Transverse colon (tissue), 4 donors: ENCODE measurements at regions not wholly inside any gene's neighbourhood (a gene's known extent, or its start where the extent isn't known, plus 50 kb on each side); places are given as distances from the start of the nearest gene placed in this dataset.

Experiments
- DNase-seq: peaks from one replicate; pipeline ENCODE4 v3.0.0-alpha.2; 2019
- H3K27ac ChIP-seq, 4 donors: fragments of 200-600 bp; sonication (generic); 2 replicates each; pipeline ENCODE4 v1.5.1; 2016 to 2018; ENCODE audit warnings: inconsistent platforms in 4 of 4
- H3K27me3 ChIP-seq: fragments of 200-600 bp; sonication (generic); 2 replicates; pipeline ENCODE4 v1.5.1; 2017; ENCODE audit warnings: inconsistent platforms
- H3K36me3 ChIP-seq, 4 donors: fragments of 200-600 bp; sonication (generic); 2 replicates each; pipeline ENCODE4 v1.5.1; 2017 to 2019; ENCODE audit warnings: inconsistent platforms in 4 of 4
- H3K4me1 ChIP-seq, 4 donors: fragments of 200-600 bp; sonication (generic); 2 replicates each; pipeline ENCODE4 v1.5.1; 2017 to 2020; ENCODE audit warnings: inconsistent platforms in 4 of 4
- H3K4me3 ChIP-seq, 4 donors: fragments of 200-600 bp; sonication (generic); 1 replicate in 1 of 4; 2 replicates in 3 of 4; pipeline versions ENCODE4 v1.5.1 to v1.6.1; 2017 to 2019; ENCODE audit warnings: inconsistent platforms in 4 of 4
- H3K9me3 ChIP-seq, 2 donors: fragments of 200-600 bp; sonication (generic); 2 replicates each; pipeline ENCODE4 v1.5.1; 2017 to 2019; ENCODE audit warnings: inconsistent platforms in 2 of 2
- EP300 ChIP-seq: sonication (generic); formaldehyde crosslinking; IDR thresholded peaks from one replicate; pipeline ENCODE4 v1.6.1; 2017; ENCODE audit warnings: antibody characterized with exemption, low read depth
- POLR2A ChIP-seq: fragments of 450-650 bp; IDR thresholded peaks from one replicate; pipeline ENCODE4 v1.6.1; 2016; ENCODE audit warnings: antibody characterized with exemption, mild to moderate bottlenecking, moderate library complexity
- POLR2AphosphoS5 ChIP-seq, 3 donors: sonication (generic); formaldehyde crosslinking; IDR thresholded peaks; one replicate each; pipeline ENCODE4 v1.6.1; 2016; ENCODE audit warnings: antibody characterized with exemption in 3 of 3
- WGBS, 2 donors: methylation state at CpG; one replicate each; pipeline ENCODE4 v1.1.5; 2018; ENCODE audit warnings: low coverage in 1 of 2; 5-methylcytosine and 5-hydroxymethylcytosine counted together
- in situ Hi-C, 4 donors: fragments of 200-750 bp; cut with MboI; loops; one replicate each; pipeline versions ENCODE4 v1.15.0 to v1.15.1; 2017; ENCODE audit warnings: low sequenced_read_pairs in 3 of 4, low pct_ligation_motif_present in 1 of 4, low pct_unique_long_range_greater_than_20kb in 1 of 4
- intact Hi-C: fragments of 100-400 bp; cut with DNase I; formaldehyde crosslinking; loops from one replicate; pipeline ENCODE4 v1.15.1; 2023; ENCODE audit warnings: low total_unique reads
- TF ChIP-seq, protein P1 (sequence below), 5 experiments: fragments of 200-600 bp in 3 of 5; fragments of 450-650 bp in 2 of 5; sonication (generic) in 3 of 5; IDR thresholded peaks; 1 replicate in 2 of 5; 2 replicates in 3 of 5; pipeline ENCODE4 v1.5.1; 2016 to 2017; ENCODE audit warnings: antibody characterized with exemption in 5 of 5, inconsistent platforms in 3 of 5, mild to moderate bottlenecking in 2 of 5, moderate library complexity in 1 of 5

DNA sequence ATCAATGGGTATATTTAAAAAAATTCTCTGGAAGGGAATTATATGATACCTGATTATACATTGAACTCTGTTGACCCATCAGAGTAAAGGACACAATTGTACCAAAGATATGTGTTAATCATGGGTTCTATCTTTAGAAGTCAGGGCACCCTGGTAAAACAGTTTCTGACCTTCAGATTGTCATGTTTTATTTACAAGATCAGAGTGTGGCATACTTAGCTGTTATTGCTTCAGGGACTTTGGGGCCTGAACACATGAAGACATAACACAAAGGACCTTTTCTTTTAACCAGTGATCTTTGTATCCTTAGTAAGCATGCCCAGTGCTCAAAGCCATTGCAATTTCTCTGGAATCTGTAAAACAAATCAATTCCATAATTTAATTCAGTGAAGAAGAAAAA, 204.8 kb upstream of the RPS6KA3 start:
- no peak for DNase-seq
- no peaks in the 10 kb centered on the region for H3K36me3 ChIP-seq
- H3K9me3 ChIP-seq: no peaks in the 10 kb centered on the region
- no peaks in the 10 kb centered on the region for H3K4me1 ChIP-seq
- H3K4me3 ChIP-seq: no peak overlapping the region
- in situ Hi-C loops: no loop called here
- TF ChIP-seq POLR2A (no peak), POLR2AphosphoS5 (IDR thresholded peaks at IDR 0.05) (no peak), EP300 (no peak)
- TF ChIP-seq, protein P1, sequence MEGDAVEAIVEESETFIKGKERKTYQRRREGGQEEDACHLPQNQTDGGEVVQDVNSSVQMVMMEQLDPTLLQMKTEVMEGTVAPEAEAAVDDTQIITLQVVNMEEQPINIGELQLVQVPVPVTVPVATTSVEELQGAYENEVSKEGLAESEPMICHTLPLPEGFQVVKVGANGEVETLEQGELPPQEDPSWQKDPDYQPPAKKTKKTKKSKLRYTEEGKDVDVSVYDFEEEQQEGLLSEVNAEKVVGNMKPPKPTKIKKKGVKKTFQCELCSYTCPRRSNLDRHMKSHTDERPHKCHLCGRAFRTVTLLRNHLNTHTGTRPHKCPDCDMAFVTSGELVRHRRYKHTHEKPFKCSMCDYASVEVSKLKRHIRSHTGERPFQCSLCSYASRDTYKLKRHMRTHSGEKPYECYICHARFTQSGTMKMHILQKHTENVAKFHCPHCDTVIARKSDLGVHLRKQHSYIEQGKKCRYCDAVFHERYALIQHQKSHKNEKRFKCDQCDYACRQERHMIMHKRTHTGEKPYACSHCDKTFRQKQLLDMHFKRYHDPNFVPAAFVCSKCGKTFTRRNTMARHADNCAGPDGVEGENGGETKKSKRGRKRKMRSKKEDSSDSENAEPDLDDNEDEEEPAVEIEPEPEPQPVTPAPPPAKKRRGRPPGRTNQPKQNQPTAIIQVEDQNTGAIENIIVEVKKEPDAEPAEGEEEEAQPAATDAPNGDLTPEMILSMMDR (IDR thresholded peaks at IDR 0.05): no peak
- no peak overlapping the region for H3K27ac ChIP-seq
- no peaks in the 10 kb centered on the region for H3K27me3 ChIP-seq
- intact Hi-C loops: no loop called here

DNA sequence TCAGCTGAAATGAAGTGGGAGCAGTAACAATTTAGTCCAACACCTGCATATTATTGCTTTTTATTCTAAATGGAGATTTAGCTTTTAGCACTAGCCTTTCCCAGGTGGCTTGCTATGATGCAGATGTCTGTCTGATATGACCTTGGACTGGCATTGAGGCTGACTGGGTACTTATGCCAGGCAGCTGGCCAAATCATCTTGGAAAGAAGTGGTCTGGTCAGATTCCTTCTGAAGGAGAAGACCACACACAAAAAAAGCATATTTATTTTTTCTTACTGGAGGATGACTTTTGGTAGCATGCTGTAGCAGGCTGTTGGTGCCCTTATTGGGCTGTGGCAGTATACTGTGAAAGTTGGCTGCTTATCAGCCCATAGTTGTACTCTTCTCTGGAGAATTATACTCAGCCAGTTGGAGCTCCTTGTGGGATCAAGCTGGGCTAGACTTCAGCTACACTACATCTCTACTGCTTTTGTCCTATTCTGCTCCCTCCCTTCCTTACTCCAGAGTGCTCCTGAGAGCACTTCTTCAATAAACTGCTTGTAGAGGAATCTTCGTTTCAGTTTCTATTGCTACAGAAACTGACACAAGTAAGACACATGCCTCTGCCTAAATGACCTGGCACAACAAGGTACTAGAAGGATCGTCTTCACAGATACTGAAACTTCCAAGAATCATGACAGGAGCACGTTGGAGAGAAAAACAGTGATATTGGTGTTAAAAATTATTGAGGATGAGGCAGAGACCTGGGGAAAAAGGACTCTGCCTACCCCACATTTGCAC, 196.8 kb upstream of the RPS6KA3 start:
- H3K27ac ChIP-seq: no peak overlapping the region
- DNase-seq: no peak
- TF ChIP-seq POLR2A (no peak), EP300 (no peak), POLR2AphosphoS5 (IDR thresholded peaks at IDR 0.05) (no peak)
- TF ChIP-seq, protein P1 (IDR thresholded peaks at IDR 0.05): no peak
- H3K9me3 ChIP-seq: no peaks in the 10 kb centered on the region
- intact Hi-C loops: loop anchor here (5.0 kb wide), 1 partner anchor 1409 kb away; no protein-coding TSS in a partner anchor
- in situ Hi-C loops: no loop called here
- H3K4me3 ChIP-seq: no peak overlapping the region
- no peaks in the 10 kb centered on the region for H3K4me1 ChIP-seq
- H3K36me3 ChIP-seq: no peaks in the 10 kb centered on the region
- no peaks in the 10 kb centered on the region for H3K27me3 ChIP-seq
- WGBS, 2 donors: 44 to 71% methylated on average over 1 to 3 of the region's 3 CpGs

DNA sequence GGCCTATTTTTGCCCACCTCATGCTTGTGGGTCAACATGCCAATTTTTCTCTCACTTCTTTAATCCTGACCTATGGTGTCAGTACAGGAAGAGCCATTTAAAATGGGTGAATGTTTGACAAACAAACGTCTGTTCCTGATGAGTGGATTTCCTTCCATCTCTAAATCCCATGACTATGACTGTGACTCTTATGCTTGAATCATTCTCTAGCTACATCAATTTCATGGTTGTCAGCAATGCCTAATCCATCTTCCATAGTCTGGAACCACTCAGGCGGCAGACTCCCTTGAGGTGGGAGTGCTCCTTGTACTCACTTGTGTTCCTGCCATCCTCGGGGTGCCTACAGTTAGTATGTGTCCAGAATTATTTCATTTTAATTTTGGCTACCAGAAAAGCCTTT, 194.9 kb upstream of the RPS6KA3 start:
- no peaks in the 10 kb centered on the region for H3K4me1 ChIP-seq
- intact Hi-C loops (loop anchor here (5.0 kb wide), 1 partner anchor 1411 kb away; no protein-coding TSS in a partner anchor), in situ Hi-C loops (no loop called here)
- H3K36me3 ChIP-seq: no peaks in the 10 kb centered on the region
- H3K27ac ChIP-seq: no peak overlapping the region
- no peaks in the 10 kb centered on the region for H3K9me3 ChIP-seq
- no peak for DNase-seq
- H3K4me3 ChIP-seq: no peak overlapping the region
- TF ChIP-seq, protein P1 (IDR thresholded peaks at IDR 0.05): no peak
- TF ChIP-seq POLR2AphosphoS5 (IDR thresholded peaks at IDR 0.05) (no peak), POLR2A (no peak), EP300 (no peak)
- 55 to 94% methylated on average over 2 to 3 of the region's 3 CpGs for WGBS, 2 donors
- no peaks in the 10 kb centered on the region for H3K27me3 ChIP-seq

DNA sequence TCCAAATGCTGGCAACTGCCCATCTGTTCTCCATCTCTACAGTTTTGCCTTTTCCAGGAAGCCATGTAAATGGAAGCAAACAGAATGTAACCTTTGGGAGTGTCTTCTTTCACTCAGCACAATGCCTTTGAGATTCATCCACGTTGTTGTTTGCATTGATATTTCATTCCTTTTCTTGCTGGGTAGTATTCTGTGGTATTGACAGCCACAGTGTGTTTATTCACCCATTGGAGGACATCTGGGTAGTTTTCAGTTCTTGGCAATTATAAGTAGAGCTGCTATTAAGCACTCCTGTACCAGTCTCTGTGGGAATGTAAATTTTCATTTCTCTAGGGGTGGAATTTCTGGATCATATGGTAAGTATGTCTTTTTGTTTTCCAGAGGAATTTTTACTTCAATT, 194.3 kb upstream of the RPS6KA3 start:
- no peak overlapping the region for H3K4me3 ChIP-seq
- H3K36me3 ChIP-seq: no peaks in the 10 kb centered on the region
- H3K9me3 ChIP-seq: no peaks in the 10 kb centered on the region
- in situ Hi-C loops: no loop called here
- no peak for TF ChIP-seq EP300
- TF ChIP-seq, protein P1 (IDR thresholded peaks at IDR 0.05): no peak
- TF ChIP-seq POLR2A: no peak
- no peak for TF ChIP-seq POLR2AphosphoS5 (IDR thresholded peaks at IDR 0.05)
- no peaks in the 10 kb centered on the region for H3K4me1 ChIP-seq
- intact Hi-C loops: loop anchor here (5.0 kb wide), 1 partner anchor 1411 kb away; no protein-coding TSS in a partner anchor
- WGBS, 2 donors: 17% methylated on average over 1 of the region's 1 CpG; no CpG with 5 or more reads in 1 of the 2 donors
- H3K27me3 ChIP-seq: no peaks in the 10 kb centered on the region
- no peak for DNase-seq
- no peak overlapping the region for H3K27ac ChIP-seq
